CD14-positive monocyte (primary cell): ENCODE measurements at regions not wholly inside any gene's neighbourhood (a gene's known extent, or its start where the extent isn't known, plus 50 kb on each side); places are given as distances from the start of the nearest gene placed in this dataset.

ENCODE experiments used
- DNase-seq, 3 donors: peaks; one replicate each; pipeline ENCODE4 v3.0.0-alpha.2; 2011 to 2022
- H2AFZ ChIP-seq: 2 replicates; pipeline ENCODE4 v1.6.0; 2012; ENCODE audit warnings: mild to moderate bottlenecking, low read depth, low read length, inconsistent platforms; ENCODE audit not compliant: insufficient read depth, poor library complexity, severe bottlenecking
- H3K27ac ChIP-seq, 2 donors: 1 replicate in 1 of 2; 2 replicates in 1 of 2; pipeline ENCODE4 v1.5.1; 2012 to 2013; ENCODE audit warnings: low read length in 2 of 2, control low read depth in 1 of 2, inconsistent platforms in 1 of 2, low read depth in 1 of 2, mild to moderate bottlenecking in 1 of 2
- H3K27me3 ChIP-seq, 2 donors: one replicate each; pipeline versions ENCODE4 v1.6.0 to v1.6.1; 2011 to 2013; ENCODE audit warnings: low read length in 2 of 2; ENCODE audit not compliant: control insufficient read depth in 2 of 2, insufficient read depth in 2 of 2
- H3K36me3 ChIP-seq, 2 donors: replicated peaks in 1 of 2; 1 replicate in 1 of 2; 2 replicates in 1 of 2; pipeline versions ENCODE4 v1.5.1 to v1.6.1; 2012 to 2013; ENCODE audit warnings: low read length in 2 of 2, control low read depth in 1 of 2, inconsistent platforms in 1 of 2, mild to moderate bottlenecking in 1 of 2; ENCODE audit not compliant: insufficient read depth in 2 of 2, control insufficient read depth in 1 of 2
- H3K4me1 ChIP-seq, 2 donors: 1 replicate in 1 of 2; 2 replicates in 1 of 2; pipeline versions ENCODE4 v1.5.1 to v1.6.1; 2012 to 2013; ENCODE audit warnings: low read length in 2 of 2, control low read depth in 1 of 2, inconsistent platforms in 1 of 2, mild to moderate bottlenecking in 1 of 2, moderate library complexity in 1 of 2; ENCODE audit not compliant: insufficient read depth in 2 of 2, control insufficient read depth in 1 of 2
- H3K4me2 ChIP-seq: replicated peaks from 2 replicates; pipeline ENCODE3; 2012; ENCODE audit warnings: low read length, moderate library complexity, mild to moderate bottlenecking; ENCODE audit not compliant: poor library complexity, severe bottlenecking; ENCODE audit errors: extremely low read depth
- H3K4me3 ChIP-seq, 3 experiments: fragments of 200-600 bp in 1 of 3; sonication (generic) in 1 of 3; replicated peaks in 1 of 3; 1 replicate in 2 of 3; 2 replicates in 1 of 3; pipeline ENCODE4 v1.5.1; 2011 to 2013; ENCODE audit warnings: low read length in 3 of 3, mild to moderate bottlenecking in 3 of 3, control low read depth in 2 of 3, low read depth in 2 of 3, inconsistent platforms in 1 of 3, moderate library complexity in 1 of 3
- H3K79me2 ChIP-seq: 2 replicates; pipeline ENCODE4 v1.6.0; 2012; ENCODE audit warnings: mild to moderate bottlenecking, control low read depth, inconsistent platforms, low read length, moderate library complexity; ENCODE audit not compliant: insufficient read depth
- H3K9ac ChIP-seq: 2 replicates; pipeline ENCODE4 v1.6.0; 2017; ENCODE audit warnings: low read length, mild to moderate bottlenecking; ENCODE audit not compliant: insufficient read depth, poor library complexity, severe bottlenecking
- H3K9me3 ChIP-seq, 2 donors: replicated peaks in 1 of 2; 1 replicate in 1 of 2; 2 replicates in 1 of 2; pipeline versions ENCODE4 v1.5.1 to v1.6.1; 2012 to 2013; ENCODE audit warnings: low read length in 2 of 2, control low read depth in 1 of 2; ENCODE audit not compliant: control insufficient read depth in 1 of 2, insufficient read depth in 1 of 2
- H4K20me1 ChIP-seq: 2 replicates; pipeline ENCODE4 v1.6.0; 2012; ENCODE audit warnings: mild to moderate bottlenecking, low read length, control low read depth, moderate library complexity; ENCODE audit not compliant: insufficient read depth
- H3K27ac Mint-ChIP-seq, 7 donors: one replicate each; pipeline ENCODE4 v1.8.0; 2020; ENCODE audit warnings: mild to moderate bottlenecking in 7 of 7, mixed read lengths in 7 of 7, moderate library complexity in 6 of 7, inconsistent platforms in 2 of 7
- H3K27me3 Mint-ChIP-seq, 3 donors: one replicate each; pipeline ENCODE4 v1.8.0; 2021 to 2022; ENCODE audit warnings: low read depth in 3 of 3, mild to moderate bottlenecking in 3 of 3, mixed read lengths in 3 of 3, moderate library complexity in 3 of 3, inconsistent platforms in 1 of 3
- H3K36me3 Mint-ChIP-seq, 2 donors: one replicate each; pipeline ENCODE4 v1.8.0; 2020; ENCODE audit warnings: mixed read lengths in 2 of 2, inconsistent platforms in 1 of 2, mild to moderate bottlenecking in 1 of 2
- H3K4me1 Mint-ChIP-seq: one replicate; pipeline ENCODE4 v1.8.0; 2020; ENCODE audit warnings: mild to moderate bottlenecking, mixed read lengths
- H3K4me3 Mint-ChIP-seq, 2 donors: one replicate each; pipeline ENCODE4 v1.8.0; 2020; ENCODE audit warnings: mild to moderate bottlenecking in 2 of 2, mixed read lengths in 2 of 2, moderate library complexity in 1 of 2
- H3K9me3 Mint-ChIP-seq, 7 donors: one replicate each; pipeline ENCODE4 v1.8.0; 2020 to 2022; ENCODE audit warnings: mixed read lengths in 7 of 7, mild to moderate bottlenecking in 6 of 7, moderate library complexity in 6 of 7, inconsistent platforms in 2 of 7
- CTCF ChIP-seq: fragments of 200-600 bp; IDR thresholded peaks from one replicate; pipeline ENCODE4 v1.8.0; 2022; ENCODE audit warnings: antibody characterized with exemption, mild to moderate bottlenecking
- WGBS: methylation state at CpG from one replicate; pipeline ENCODE4 v1.1.5; 2013; ENCODE audit warnings: missing lambda C conversion rate; ENCODE audit not compliant: insufficient coverage; 5-methylcytosine and 5-hydroxymethylcytosine counted together
- intact Hi-C, 2 donors: fragments of 100-400 bp; cut with micrococcal nuclease; formaldehyde crosslinking; loops; one replicate each; pipeline versions ENCODE4 v1.15.0 to v1.15.1; 2023

- no peaks in the 10 kb centered on the region for H4K20me1 ChIP-seq
- TF ChIP-seq CTCF = no peak
- H2AFZ ChIP-seq = no peak overlapping the region
- no peak overlapping the region for H3K27ac Mint-ChIP-seq
- intact Hi-C loops = no loop called here
- no peaks in the 10 kb centered on the region for H3K4me1 Mint-ChIP-seq
- no peaks in the 10 kb centered on the region for H3K36me3 ChIP-seq
- no peaks in the 10 kb centered on the region for H3K4me1 ChIP-seq
- no peak overlapping the region for H3K9ac ChIP-seq
- 100% methylated on average over 1 of the region's 3 CpGs for WGBS
- peaks cover 0 to 5% (median 0%) of the 10 kb centered on the region in 7 donors for H3K9me3 Mint-ChIP-seq
- no peaks in the 10 kb centered on the region for H3K27me3 ChIP-seq
- H3K4me2 ChIP-seq = no peak overlapping the region
- no peak for DNase-seq
- H3K79me2 ChIP-seq = no peaks in the 10 kb centered on the region
- H3K4me3 Mint-ChIP-seq = no peak overlapping the region
- H3K27me3 Mint-ChIP-seq = peaks cover 0 to 5% (median 4%) of the 10 kb centered on the region in 3 donors
- no peaks in the 10 kb centered on the region for H3K36me3 Mint-ChIP-seq
- no peak overlapping the region for H3K27ac ChIP-seq
- no peak overlapping the region for H3K4me3 ChIP-seq
- no peaks in the 10 kb centered on the region for H3K9me3 ChIP-seq
These were observed 300.1 kb downstream of the MYCN start for GRCh38 chr2:16240402-16240801.

GRCh38 chr2:16239296-16239850, 299.0 kb downstream of the MYCN start:
- no peaks in the 10 kb centered on the region for H3K36me3 Mint-ChIP-seq

More at GRCh38 chr2:16239296-16239850, 299.0 kb downstream of the MYCN start:
- Histone ChIP-seq H2AFZ (no peak overlapping the region), H3K4me1 (no peaks in the 10 kb centered on the region), H3K27ac (no peak overlapping the region), H3K36me3 (no peaks in the 10 kb centered on the region), H3K9me3 (no peaks in the 10 kb centered on the region), H3K9ac (no peak overlapping the region), H3K27me3 (no peaks in the 10 kb centered on the region), H3K4me3 (no peak overlapping the region), H3K4me2 (no peak overlapping the region), H3K79me2 (no peaks in the 10 kb centered on the region), H4K20me1 (no peaks in the 10 kb centered on the region)
- intact Hi-C loops = no loop called here
- peaks cover 0 to 5% (median 4%) of the 10 kb centered on the region in 3 donors for H3K27me3 Mint-ChIP-seq
- no peak overlapping the region for H3K4me3 Mint-ChIP-seq
- no peak for TF ChIP-seq CTCF
- no peaks in the 10 kb centered on the region for H3K4me1 Mint-ChIP-seq
- H3K9me3 Mint-ChIP-seq = peaks cover 0 to 5% (median 0%) of the 10 kb centered on the region in 7 donors
- 100% methylated on average over 1 of the region's 6 CpGs for WGBS
- DNase-seq = no peak
- no peak overlapping the region for H3K27ac Mint-ChIP-seq
